Erythroblast (primary cell): ENCODE measurements at regions not wholly inside any gene's neighbourhood (a gene's known extent, or its start where the extent isn't known, plus 50 kb on each side); places are given as distances from the start of the nearest gene placed in this dataset.
A peak's percentile ranks its signal among the peaks of the same experiment; 100 is the strongest.

Source experiments
- DNase-seq, 2 experiments: peaks; one replicate each; lab custom pipeline; 2025; lab: John Stamatoyannopoulos, UW
- GATA1 ChIP-seq: IDR thresholded peaks from 2 replicates; pipeline ENCODE4 v1.6.1; 2011; ENCODE audit warnings: low read depth, mild to moderate bottlenecking, control low read depth, low read length, moderate library complexity
- POLR2A ChIP-seq: IDR thresholded peaks from 2 replicates; pipeline ENCODE4 v1.6.1; 2011; ENCODE audit warnings: mild to moderate bottlenecking, low read length

GRCh38 chr3:193836511-193836910 is 243.5 kb downstream of the OPA1 start:
- DNase-seq = no peak
- no peak for TF ChIP-seq POLR2A
- TF ChIP-seq GATA1 = no peak

DNA sequence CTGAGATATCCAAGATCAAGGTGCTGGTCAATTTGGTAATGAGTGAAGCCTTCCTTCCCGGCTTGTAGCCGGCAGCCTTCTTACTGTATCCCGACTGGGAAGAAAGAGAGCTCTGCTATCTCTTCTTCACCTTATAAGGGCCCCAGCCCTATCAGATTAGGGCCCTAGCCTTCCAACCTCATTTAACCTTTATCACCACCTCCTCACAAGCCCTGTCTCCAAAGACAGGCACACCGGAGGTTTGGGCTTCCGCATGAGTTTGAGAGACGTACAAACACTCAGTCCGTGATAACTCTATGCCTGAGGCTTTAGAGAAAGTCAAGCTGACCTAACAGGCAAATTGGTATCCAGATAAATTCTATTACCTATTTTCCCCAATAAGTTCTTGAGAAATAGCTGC is 243.9 kb downstream of the OPA1 start:
- no peak for TF ChIP-seq POLR2A
- TF ChIP-seq GATA1 = no peak

DNA sequence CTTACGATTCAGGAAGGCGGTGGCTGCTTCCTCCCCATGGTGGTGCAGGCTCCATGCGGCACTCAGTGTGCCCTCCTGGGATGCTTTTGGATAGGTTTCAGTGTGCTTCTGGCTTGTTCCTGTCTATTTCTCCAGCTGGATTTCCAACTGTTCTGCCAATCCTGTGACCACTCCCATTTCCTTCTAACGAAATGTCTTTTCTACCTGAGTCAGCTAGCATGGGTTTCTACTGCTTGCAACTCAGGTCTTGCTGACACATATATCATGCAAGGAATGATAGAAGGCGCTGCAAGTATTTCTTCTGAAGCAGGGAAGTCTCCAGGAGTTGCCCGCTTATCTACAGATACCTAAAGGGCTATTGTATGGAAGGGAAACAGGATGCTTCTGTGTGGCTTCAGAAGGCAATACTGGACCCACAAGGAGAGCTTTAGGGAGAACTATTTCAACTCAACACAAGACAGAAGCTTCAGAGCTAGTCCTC is 244.4 kb downstream of the OPA1 start:
- DNase-seq = no peak
- TF ChIP-seq POLR2A (no peak), GATA1 (no peak)

More for the DNA sequence above, 243.9 kb downstream of the OPA1 start:
- peak; percentile 41 to 53 for DNase-seq

DNA sequence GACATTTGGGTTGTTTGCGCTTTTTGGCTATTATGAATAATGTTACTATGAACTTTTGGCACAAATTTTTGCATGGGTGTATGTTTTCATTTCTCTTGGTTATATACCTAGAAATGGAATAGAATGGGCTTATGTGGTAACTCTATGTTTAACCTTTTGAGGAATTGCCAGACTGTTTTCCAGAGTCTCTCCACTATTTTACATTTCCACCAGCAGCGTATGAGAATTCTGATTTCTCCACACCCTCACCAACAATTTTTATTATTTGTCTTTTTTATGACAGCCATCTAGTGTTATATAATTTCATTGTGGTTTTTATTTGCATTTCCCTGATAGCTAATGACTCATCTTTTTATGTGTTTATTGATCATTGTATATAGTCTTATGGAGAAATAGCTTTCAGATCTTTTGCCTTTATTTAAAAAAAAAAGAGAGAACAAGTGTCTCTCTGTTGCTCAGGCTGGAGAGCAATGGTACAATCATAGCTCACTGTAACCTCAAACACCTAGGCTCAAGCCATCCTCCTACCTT is 247.2 kb downstream of the OPA1 start:
- DNase-seq = no peak
- TF ChIP-seq POLR2A = no peak
- TF ChIP-seq GATA1 = no peak

DNA sequence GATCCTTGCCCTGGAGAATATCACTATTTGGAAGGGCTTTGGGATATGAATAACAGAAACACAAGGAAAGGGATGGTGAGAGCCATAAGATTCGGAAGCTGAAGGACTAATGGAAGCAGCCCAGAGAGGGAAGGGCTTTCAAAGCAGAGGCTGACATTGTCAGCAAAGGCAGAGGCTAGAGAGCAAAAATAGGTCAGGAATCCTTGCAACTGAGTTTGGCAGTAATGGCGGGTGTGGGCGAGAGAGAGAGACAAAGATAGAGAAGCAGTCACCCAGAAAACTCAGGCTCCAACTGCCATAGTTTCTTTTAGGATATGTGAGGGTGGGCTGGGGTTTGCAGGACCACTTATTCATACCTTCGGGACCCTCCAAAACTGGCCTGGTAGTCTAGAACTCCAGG is 248.6 kb downstream of the OPA1 start:
- TF ChIP-seq POLR2A = no peak
- TF ChIP-seq GATA1 = no peak

GRCh38 chr3:193842029-193842798 is 249.2 kb downstream of the OPA1 start:
- peak in 1 of 2 experiments; percentile 33 for DNase-seq
- no peak for TF ChIP-seq GATA1
- TF ChIP-seq POLR2A = no peak

More for the DNA sequence above, 248.6 kb downstream of the OPA1 start:
- DNase-seq = no peak

GRCh38 chr3:193842832-193843473 is 249.9 kb downstream of the OPA1 start:
- DNase-seq = peak; percentile 29 to 49

GRCh38 chr3:193843474-193844301 is 250.7 kb downstream of the OPA1 start:
- TF ChIP-seq GATA1 (no peak), POLR2A (no peak)
- DNase-seq = peak; percentile 21 to 45

More at GRCh38 chr3:193842832-193843473, 249.9 kb downstream of the OPA1 start:
- TF ChIP-seq GATA1 (no peak), POLR2A (no peak)

- TF ChIP-seq GATA1 (no peak), POLR2A (no peak)
- no peak for DNase-seq
Measured at GRCh38 chr3:193844472-193844871, 251.5 kb downstream of the OPA1 start.

DNA sequence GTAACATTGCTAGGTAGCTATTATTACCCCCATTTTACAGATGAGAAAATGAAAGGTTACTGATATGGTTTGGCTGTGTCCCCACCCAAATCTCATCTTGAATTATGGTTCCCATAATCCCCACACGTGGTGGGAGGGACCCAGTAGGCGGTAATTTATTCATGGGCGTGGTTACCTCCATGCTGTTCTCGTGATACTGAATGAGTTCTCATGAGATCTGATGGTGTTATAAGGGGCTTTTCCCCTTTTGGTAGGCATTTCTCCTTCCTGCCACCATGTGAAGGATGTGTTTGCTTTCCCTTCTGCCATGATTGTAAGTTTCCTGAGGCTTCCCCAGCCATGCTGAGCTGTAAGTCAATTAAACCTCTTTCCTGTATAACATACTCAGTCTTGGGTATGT is 252.1 kb downstream of the OPA1 start:
- no peak for TF ChIP-seq GATA1
- TF ChIP-seq POLR2A = no peak
- DNase-seq = no peak

GRCh38 chr3:193846569-193846968 is 253.6 kb downstream of the OPA1 start:
- no peak for TF ChIP-seq POLR2A
- TF ChIP-seq GATA1 = no peak
- DNase-seq = no peak

- DNase-seq = no peak
- TF ChIP-seq POLR2A (no peak), GATA1 (no peak)
Measured at GRCh38 chr3:193847402-193847801, 254.4 kb downstream of the OPA1 start.

GRCh38 chr3:193848547-193848946 is 255.5 kb downstream of the OPA1 start:
- no peak for DNase-seq
- no peak for TF ChIP-seq POLR2A

DNA sequence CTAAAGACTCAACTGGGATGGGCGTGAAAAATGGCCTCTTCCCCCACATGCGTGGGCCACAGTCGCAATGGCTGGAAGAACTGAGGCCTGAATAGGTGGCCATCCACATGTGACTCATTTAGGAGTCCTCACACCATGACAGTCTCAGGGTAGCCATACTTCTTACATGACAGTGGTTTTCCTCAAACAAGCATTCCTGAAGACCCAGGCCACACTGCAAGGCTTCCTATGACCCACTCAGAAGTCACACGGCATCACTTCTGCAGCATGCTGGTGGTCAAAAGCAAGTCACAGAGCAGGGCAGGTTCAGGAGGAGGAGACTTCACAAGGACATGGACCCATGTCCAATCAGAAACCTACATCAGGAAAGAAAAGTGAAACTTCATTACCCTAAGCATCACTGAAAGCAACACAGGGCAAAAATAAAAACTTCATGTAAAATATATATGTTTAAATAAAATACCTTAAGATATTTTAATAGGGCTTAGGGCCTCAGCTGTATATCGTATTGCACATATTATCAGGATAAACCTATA is 257.1 kb downstream of the OPA1 start:
- DNase-seq = no peak

More for the DNA sequence above, 257.1 kb downstream of the OPA1 start:
- no peak for TF ChIP-seq POLR2A
- no peak for TF ChIP-seq GATA1
